COLO829 (cell line): ENCODE measurements at regions not wholly inside any gene's neighbourhood (a gene's known extent, or its start where the extent isn't known, plus 50 kb on each side); places are given as distances from the start of the nearest gene placed in this dataset.
"Not testable (repeated sequence)": the region's sequence is repeated elsewhere in the genome, so short reads cannot be mapped to it uniquely, and the experiment has no call there.

Experiments
- DNase-seq: peaks from one replicate; pipeline ENCODE4 v3.0.0; 2012; ENCODE audit warnings: low spot score

GRCh38 chr18:39349801-39350200, 1784.2 kb upstream of the CELF4 start:
- no peak for DNase-seq

GRCh38 chr18:39348757-39349156, 1783.2 kb upstream of the CELF4 start:
- DNase-seq = no peak

GRCh38 chr18:39347701-39348100, 1782.1 kb upstream of the CELF4 start:
- no peak for DNase-seq

DNA sequence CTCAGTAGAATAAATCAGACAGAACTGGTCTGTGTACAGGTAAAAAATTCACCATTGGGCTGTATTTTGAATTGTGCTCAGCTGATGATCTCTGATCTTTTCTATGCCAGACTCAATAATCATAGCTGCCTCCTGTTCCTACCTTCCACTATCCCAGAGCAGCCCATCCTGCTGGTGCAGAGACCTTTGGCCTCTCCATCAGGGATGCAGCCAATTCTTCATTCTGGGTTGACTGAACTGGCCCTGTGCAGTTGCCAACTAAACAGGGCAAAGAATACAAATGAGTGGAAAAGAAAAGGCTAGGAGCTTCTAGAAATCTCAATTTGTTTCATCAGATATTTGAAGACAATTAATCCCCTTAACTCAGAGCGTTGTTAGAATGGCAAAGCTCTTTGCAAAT, 1781.3 kb upstream of the CELF4 start:
- DNase-seq = no peak

DNA sequence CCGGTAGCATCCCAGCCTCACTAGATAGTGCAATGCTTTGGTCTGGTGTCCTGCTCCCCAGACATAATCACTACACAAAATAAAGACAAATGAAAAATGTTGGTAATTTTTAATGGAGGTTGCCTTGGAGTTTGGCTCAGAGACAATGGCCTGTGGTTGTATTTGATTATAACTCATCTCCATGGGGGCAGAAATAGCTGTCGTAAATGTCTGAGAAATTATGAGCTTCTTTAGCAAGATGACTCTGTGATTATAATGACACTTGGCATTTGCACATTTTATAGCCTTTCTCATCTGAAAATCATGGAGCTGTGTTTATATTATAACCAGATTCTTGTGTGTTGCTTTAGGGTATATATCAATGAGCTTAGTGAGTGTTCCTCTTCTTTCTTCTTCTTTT, 1779.7 kb upstream of the CELF4 start:
- no peak for DNase-seq

GRCh38 chr18:39344487-39344886, 1778.9 kb upstream of the CELF4 start:
- no peak for DNase-seq

GRCh38 chr18:39341129-39341528, 1775.5 kb upstream of the CELF4 start:
- no peak for DNase-seq

- DNase-seq = no peak
These were observed 1774.8 kb upstream of the CELF4 start for GRCh38 chr18:39340418-39340817.

GRCh38 chr18:39329496-39330275, 1764.1 kb upstream of the CELF4 start:
- DNase-seq = no peak

GRCh38 chr18:39326772-39327171, 1761.2 kb upstream of the CELF4 start:
- DNase-seq = no peak

DNA sequence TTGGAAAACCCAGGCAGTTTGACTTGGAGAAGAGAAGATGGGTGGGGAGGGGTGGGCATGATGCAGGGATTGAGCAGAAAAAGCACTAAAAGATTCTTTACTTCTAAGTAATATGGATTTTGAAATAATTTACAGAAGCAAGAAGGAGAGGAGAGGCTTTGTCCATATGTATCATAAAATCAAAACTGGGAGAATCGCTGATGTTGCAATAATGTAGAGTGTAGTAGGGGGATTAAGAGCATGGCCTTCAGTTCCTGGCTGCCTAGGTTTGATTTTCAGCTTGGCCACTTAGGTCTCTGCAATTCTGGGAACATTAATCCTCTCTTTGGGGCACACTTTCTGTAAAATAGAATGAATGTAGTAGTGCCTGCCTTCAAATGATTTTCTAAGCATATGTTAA, 1760.4 kb upstream of the CELF4 start:
- DNase-seq = no peak

DNA sequence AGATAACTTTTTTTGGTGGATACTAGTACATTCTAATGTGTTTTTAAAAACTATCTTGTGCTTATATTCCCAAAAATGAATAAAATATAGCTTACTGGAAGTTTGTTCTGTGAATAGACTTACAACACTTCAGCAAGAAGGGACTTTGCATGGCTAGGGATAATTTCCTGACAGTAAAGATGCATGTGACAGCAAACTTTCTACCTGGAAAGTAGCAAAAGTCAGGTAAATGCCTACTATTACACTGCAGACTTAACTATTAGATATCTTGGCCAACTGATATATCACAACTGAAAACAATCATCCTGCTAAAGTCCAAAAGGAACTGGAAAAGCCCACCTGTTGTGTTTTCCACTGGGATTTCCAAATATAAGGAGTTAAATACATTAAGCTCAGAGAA, 1753.5 kb upstream of the CELF4 start:
- DNase-seq = no peak

GRCh38 chr18:39318462-39318861, 1752.9 kb upstream of the CELF4 start:
- DNase-seq = no peak

DNA sequence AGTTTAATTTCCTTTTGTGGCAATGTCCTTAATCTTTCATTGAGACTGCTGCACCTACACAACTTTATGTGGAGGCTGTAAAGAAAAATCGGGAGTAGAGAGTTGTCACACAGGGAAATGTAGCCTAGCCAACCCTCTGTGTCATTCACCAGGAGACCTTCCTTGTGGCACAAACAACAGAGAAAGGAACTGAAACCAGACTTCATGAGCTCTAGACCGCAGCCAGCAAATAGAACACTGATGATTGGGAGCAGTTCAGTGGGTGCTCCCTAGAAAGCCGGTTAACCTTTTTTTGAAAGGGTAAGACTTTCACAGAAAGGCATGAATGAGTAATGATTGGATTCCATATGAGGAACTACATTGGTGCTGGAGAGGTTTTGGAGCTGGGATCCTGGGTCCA, 1752.4 kb upstream of the CELF4 start:
- no peak for DNase-seq

DNA sequence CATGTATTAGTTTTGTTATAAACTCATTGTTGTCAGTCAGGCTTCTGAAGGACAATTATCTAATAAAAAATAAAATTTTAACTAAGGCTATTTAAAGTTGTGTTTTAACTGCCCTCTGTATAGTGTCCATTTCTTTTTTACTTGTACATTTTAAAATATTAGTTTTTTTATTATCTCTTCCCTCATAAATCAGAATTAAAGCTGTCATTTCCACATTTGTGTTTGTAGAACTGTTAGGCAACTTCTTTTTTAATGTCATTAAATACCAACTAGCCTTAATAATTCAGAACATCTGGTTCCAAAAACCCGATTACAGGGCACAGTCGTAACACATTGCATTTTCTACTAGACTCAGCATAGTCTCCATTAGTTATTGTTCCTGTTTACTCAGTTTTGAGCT, 1749.0 kb upstream of the CELF4 start:
- DNase-seq = no peak

- DNase-seq = no peak
These were observed 1748.4 kb upstream of the CELF4 start for GRCh38 chr18:39313992-39314391.

GRCh38 chr18:39311111-39311712, 1745.6 kb upstream of the CELF4 start:
- no peak for DNase-seq

DNA sequence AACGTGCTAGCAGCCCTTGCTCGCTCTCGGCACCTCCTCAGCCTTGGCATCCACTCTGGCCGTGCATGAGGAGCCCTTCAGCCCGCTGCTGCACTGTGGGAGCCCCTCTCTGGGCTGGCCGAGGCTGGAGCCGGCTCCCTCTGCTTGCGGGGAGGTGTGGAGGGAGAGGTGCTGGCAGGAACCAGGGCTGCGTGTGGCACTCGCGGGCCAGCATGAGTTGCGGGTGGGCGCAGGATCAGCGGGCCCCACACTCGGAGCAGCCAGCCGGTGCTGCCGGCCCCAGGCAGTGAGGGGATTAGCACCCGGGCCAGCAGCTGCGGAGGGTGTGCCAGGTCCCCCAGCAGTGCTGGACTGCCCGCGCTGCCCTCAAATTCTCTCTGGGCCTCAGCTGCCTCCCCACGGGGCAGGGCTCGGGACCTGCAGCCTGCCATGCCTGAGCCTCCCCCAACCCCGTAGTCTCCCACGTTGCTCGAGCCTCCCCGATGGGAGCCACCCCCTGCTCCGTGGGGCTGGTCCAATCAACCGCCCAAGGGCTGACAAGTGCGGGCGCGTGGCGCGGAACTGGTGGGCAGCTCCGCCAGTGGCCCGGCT, 1743.4 kb upstream of the CELF4 start:
- DNase-seq = not testable (repeated sequence)

- DNase-seq = no peak
These were observed 1740.2 kb upstream of the CELF4 start for GRCh38 chr18:39305766-39306165.

GRCh38 chr18:39302481-39302880, 1736.9 kb upstream of the CELF4 start:
- no peak for DNase-seq

- DNase-seq = no peak
These were observed 1733.6 kb upstream of the CELF4 start for GRCh38 chr18:39299152-39299551.

- DNase-seq = no peak
These were observed 1731.6 kb upstream of the CELF4 start for GRCh38 chr18:39297225-39297624.

GRCh38 chr18:39296293-39296888, 1730.8 kb upstream of the CELF4 start:
- DNase-seq = no peak
